GM21786 (cell line): ENCODE measurements at regions not wholly inside any gene's neighbourhood (a gene's known extent, or its start where the extent isn't known, plus 50 kb on each side); places are given as distances from the start of the nearest gene placed in this dataset.
"Not testable (repeated sequence)": the region's sequence is repeated elsewhere in the genome, so short reads cannot be mapped to it uniquely, and the experiment has no call there.

Source experiments
- ATAC-seq: cut with Tn5 transposase; IDR thresholded peaks from one replicate; pipeline ENCODE4 v1.9.1; 2021; ENCODE audit not compliant: unreplicated experiment

DNA sequence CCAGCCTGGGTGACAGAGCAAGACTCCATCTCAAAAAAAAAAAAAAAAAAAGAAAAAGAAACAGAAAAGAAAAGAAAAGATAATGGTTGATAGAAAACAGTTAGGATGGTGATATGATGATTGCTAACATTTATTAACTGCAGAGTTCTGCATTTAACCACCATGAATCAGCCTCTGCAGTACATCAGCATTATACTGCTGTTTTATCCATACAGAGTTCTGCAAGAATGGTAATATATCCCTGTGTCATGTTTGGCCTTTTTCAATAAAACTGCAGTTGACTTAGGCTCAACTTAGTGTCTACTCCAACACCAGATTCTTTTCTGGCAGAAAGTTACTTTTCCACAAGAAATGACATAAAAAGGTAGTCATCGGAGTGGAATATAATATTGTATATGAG, 62.6 kb downstream of the DUSP6 start:
- no peak for ATAC-seq

GRCh38 chr12:89288959-89289358, 63.3 kb downstream of the DUSP6 start:
- no peak for ATAC-seq

GRCh38 chr12:89286501-89286900, 65.8 kb downstream of the DUSP6 start:
- ATAC-seq, result no peak

DNA sequence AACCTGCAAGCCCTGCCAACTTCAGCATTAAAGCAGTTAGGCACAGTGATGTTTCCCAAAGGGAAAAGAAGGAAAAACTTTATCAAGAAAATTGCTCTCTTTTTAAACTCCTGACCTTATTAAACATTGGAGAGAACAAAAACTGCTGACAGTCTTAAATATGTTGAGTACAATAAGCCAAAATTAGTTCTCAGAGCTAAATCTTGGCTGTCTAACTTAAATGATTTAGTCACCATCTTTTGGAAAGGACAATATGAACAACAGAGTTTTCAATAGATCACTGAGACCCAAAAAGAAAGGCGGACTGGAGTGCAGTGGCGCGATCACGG, 70.8 kb downstream of the DUSP6 start:
- ATAC-seq, result no peak

GRCh38 chr12:89280833-89281538, 71.3 kb downstream of the DUSP6 start:
- no peak for ATAC-seq

DNA sequence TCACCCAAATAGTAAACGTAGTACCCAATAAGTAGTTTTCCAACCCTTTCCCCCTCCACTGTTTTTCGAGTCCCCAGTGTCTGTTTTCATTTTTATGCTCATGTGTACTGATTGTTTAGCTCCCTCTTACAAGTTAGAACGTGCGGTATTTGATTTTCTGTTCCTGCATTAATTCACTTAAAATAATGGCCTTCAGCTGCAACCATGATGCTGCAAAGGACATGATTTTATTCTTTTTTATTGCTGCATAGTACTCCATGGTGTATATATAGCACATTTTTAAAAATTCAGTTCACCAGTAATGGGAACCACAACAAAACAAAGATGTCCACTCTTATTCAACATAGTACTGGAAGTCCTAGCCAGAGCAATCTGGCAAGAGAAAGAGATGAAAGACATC, 72.8 kb downstream of the DUSP6 start:
- ATAC-seq, result no peak

- no peak for ATAC-seq
Observed at GRCh38 chr12:89278862-89279261, 73.4 kb downstream of the DUSP6 start.

- no peak for ATAC-seq
Observed at GRCh38 chr12:89278169-89278568, 74.1 kb downstream of the DUSP6 start.

GRCh38 chr12:89276860-89277259, 75.4 kb downstream of the DUSP6 start:
- no peak for ATAC-seq

GRCh38 chr12:89273525-89273924, 78.8 kb downstream of the DUSP6 start:
- no peak for ATAC-seq

- ATAC-seq, result no peak
Observed at GRCh38 chr12:89270548-89270947, 81.8 kb downstream of the DUSP6 start.

GRCh38 chr12:89269174-89269573, 83.1 kb downstream of the DUSP6 start:
- no peak for ATAC-seq

- ATAC-seq, result no peak
Observed at GRCh38 chr12:89267404-89267803, 84.9 kb downstream of the DUSP6 start.

GRCh38 chr12:89266574-89267188, 85.6 kb downstream of the DUSP6 start:
- not testable (repeated sequence) for ATAC-seq

GRCh38 chr12:89264837-89265236, 87.5 kb downstream of the DUSP6 start:
- ATAC-seq, result no peak

GRCh38 chr12:89263900-89264299, 88.4 kb downstream of the DUSP6 start:
- no peak for ATAC-seq

- no peak for ATAC-seq
Observed at GRCh38 chr12:89262855-89263552, 89.3 kb downstream of the DUSP6 start.

- ATAC-seq, result no peak
Observed at GRCh38 chr12:89261982-89262381, 90.3 kb downstream of the DUSP6 start.

DNA sequence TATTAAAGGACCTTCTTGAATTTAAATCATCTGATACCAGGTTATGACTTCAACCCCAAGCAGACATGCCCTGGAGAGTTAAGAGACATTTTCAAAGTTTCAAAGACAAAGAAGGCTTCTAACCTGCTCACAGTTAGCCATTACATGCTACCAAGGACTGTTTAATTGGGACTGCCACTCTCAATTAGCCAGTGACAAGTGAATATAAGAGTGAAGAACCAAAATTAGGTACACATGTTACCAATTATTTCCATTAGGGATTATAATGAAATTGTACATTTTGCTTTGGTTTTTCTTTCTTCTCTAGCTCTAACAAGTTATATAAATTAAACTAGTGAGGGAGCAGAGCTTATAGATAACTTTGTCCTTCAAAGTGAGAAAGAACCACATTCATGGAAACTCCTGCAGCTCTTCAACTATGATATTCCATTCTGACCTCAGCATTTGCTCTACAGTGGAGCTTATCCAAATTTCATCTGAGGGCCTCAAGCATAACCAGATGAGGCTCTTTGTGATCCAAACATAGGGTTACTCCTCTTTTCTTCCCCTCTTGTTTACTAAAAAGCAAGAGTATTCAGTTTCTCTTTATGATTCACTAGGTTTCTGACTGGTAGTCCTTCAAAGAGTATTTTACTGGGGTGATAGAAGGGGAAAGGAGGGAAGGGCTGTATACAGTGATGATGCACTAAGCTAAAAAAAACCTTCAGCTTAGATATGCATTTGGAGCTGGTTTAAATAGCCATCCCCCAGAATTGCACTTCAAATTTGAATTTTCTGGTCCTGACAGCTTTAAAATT, 91.3 kb downstream of the DUSP6 start:
- no peak for ATAC-seq

GRCh38 chr12:89259821-89260220, 92.5 kb downstream of the DUSP6 start:
- no peak for ATAC-seq

GRCh38 chr12:89258240-89258969, 93.9 kb downstream of the DUSP6 start:
- no peak for ATAC-seq
